HS-27A (cell line): ENCODE measurements at regions not wholly inside any gene's neighbourhood (a gene's known extent, or its start where the extent isn't known, plus 50 kb on each side); places are given as distances from the start of the nearest gene placed in this dataset.

Experiments used
- DNase-seq: peaks from one replicate; pipeline ENCODE4 v3.0.0-alpha.2; 2012; ENCODE audit warnings: low read depth, missing footprints

DNA sequence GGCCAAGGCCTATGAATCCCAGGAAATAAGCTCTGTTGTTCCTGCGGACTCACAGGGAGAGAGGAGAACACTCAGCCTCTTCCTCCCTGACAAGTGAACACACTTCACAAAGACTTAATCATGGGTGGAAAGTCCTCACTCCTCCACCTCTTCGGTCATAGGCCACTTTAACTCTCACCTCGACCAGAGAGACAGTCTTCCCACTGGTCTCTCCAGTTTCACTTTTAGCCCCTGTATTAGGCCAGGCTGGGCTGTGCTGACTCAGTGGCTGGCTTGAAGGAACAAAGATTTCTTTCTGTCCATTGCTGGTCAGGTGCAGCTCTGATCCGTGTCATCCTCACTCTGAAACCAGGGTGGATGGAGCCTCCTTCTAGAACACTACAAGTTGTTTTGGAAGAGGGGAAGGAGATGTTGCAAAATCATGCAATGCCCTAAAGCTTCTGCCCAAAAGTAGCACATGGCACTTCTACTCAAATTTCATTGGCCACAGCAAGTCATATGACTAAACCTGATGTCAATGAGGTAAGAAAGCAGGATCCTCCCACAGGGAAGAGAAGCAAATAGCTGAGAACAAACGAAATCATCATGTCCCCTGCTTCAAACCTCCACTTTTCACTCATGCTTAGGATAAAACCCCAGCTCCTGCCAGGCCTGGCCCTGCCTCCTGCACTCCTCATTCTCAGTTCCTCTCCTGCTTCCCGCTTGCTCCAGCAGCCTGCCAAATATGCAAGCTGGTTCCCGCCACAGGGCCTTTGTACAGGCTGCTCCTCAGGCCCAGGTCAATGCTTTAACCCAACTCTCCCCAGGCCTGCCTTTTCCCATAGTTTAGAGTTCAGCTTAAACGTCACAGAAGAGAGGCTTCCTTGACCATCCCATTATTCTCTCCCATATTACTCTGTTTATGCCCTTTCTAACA is 150.5 kb upstream of the RUNX3 start:
- DNase-seq, result no peak

DNA sequence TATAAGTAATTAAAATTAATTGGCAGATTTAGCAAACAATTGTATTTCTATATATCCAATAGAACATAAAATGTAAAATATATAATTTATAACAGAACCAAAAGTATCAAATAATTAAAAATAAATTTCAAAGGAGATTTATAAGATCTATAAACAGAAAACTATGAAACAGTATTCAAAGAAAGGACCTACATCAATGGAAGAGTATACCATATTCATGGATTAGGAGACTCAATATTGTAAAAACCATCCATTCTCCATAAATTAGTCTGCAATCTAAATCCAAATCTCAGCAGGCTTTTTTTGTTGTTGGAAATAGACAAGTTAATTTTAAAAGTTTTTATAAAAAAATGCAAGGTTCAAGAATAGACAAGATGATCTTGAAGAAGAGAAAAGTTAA is 149.0 kb upstream of the RUNX3 start:
- DNase-seq, result no peak

DNA sequence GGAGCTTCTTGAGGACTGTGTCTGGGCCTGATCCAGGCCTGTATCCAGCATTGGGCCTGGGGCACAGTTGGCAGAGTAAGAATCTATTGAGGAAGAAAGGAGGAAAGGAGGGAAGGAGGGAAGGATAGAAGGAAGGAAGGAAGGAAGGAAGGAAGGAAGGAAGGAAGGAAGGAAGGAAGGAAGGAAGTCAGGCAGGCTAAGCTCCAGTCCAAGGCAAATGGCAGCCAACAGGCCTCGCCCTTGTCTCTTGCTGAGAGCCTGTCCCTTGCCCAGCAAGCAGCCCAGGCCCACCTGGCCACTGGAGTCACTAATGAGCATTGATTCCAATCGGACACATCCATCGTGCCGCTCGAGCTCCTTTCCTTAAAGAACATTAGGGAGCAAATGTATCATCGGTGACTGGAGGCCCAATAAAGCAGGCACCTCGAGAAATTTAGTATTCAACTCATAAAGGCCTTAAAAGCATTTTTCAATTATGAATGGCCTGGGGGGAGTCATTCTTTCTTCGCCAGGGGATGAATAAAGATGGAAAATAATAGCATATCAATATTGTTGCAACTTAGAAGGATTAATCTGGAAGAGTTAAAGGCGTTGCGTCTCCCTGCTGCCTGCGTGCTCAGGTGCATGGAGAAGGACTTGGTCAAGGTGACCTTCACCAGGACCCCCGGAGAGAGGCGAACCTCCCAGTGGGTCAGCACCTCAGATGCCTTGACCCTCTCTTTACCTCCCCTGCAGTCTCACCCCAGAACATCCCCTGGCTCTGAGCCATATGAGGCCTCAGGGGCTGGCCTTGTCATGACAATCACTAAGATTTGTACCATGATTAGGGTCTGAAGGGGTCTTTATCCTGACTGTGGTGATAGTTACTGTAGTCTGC is 144.5 kb upstream of the RUNX3 start:
- no peak for DNase-seq

DNA sequence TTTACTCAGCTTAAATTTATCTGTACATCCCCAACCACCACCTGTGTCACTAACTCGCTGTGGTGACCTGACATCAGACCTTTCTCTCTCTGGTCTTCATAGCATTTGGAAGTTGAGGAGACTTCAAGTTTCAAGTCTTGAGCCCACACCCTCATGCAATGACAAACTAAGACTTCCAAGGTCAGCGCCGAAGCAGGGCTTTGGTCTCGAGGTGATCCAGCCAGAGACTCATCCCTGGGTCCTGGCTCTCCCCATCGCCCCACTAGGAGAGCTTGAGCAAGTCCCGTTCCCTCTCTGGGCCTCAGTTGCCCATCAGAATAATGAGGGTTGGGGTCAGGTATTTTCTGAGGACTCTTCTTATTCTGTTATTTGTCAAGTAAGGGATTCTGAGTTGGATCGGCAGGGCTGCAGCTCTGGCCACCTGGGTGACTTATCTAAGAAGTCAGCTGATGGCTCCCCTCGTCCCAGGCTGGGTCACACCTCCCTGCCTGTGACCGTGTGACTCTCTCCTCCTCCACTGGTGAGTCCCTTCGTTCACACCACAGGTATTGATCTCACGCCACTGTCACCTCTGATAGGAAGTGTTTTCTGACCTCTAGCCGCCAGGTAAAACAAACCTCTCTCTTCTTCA is 143.7 kb upstream of the RUNX3 start:
- DNase-seq, result no peak

DNA sequence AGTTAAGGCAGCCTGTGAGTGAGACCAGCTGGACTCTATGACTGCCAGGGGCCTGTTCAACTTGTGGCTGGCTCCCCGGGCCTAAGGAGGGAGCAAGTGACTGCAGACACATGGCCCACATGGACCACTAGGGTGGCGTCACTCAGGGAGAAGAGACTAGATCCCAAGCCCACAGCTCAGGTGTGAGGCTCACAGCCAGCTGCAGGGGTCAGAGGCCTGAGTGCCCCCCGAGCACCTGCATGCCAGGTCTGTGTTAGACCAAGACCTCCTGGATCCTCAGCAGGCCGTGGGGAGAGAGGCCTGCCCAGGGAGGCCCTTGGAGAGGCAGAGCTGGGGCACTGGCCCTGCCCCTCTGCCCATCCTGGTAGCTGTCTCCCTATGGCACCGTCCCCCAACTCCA is 142.4 kb upstream of the RUNX3 start:
- DNase-seq, result no peak

DNA sequence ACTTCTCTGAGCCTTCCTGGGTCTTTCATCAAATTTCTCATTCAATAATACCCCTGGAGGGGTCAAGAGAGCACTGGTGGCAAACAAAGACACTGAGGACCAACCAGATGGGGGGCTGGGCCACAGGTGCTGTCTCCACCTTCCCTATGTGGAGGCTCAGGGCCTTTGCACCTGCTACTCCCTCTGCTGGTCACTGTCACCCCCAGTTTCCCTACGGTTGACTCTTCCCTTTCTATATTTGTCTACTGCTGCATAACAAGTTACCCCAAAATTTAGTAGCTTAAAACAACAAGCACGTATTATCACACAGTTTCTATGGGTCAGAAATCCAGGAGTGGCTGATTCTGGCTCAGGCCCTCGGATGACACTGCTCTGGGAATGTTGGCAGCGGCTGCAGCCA is 138.8 kb upstream of the RUNX3 start:
- no peak for DNase-seq

DNA sequence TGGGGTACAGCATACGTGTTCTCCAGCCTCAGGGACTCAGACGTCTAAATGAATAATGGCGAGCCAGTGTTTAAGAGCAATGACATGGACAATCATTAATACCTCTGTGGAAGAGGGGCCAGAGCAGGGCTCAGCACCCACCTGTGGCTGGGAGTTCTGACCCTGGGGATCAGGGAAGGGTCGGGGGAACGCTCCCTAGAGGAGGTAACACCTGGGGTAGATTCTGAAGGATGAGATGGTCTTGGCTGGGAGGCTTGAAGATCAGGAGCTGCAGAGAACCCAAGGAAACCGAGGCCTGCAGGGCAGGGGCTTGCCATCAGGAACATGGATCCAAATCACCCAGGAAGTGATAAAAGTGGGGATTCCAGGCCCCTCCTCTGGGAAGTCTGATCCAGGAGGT is 138.2 kb upstream of the RUNX3 start:
- no peak for DNase-seq

DNA sequence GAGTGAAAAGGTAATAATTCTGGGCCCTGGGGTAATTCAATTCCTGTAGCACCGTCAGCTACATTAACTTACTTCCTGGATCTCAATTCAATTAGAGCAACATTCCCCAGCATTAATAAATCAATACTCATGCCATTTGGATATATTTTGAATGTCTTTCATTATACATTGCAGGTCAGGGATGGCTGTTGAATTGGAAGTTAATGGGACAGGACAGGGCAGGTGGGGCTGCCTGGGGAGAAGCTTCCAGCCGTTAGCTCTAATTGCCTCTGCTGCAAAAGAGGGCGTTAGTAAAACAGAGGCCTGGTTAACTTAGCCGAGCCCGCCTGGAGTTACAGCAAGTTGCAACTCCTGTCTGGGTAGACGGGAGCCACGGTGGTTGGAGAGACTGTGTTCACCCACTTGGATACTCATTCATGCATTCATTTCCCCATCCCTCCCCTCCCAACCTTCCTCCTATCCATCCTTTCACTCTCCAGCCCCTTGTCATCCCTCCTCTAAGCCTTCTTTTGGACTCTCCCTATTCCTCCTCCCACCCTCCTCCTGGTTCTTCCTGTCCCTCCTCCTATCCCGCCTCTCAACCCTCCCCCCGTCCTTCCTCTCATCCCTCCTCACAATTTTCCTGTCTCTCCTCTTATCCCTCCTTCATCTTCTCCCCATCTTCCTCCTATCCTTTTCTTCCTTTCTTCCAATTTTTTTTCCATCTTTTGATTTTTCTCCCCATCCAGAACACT is 137.6 kb upstream of the RUNX3 start:
- no peak for DNase-seq

DNA sequence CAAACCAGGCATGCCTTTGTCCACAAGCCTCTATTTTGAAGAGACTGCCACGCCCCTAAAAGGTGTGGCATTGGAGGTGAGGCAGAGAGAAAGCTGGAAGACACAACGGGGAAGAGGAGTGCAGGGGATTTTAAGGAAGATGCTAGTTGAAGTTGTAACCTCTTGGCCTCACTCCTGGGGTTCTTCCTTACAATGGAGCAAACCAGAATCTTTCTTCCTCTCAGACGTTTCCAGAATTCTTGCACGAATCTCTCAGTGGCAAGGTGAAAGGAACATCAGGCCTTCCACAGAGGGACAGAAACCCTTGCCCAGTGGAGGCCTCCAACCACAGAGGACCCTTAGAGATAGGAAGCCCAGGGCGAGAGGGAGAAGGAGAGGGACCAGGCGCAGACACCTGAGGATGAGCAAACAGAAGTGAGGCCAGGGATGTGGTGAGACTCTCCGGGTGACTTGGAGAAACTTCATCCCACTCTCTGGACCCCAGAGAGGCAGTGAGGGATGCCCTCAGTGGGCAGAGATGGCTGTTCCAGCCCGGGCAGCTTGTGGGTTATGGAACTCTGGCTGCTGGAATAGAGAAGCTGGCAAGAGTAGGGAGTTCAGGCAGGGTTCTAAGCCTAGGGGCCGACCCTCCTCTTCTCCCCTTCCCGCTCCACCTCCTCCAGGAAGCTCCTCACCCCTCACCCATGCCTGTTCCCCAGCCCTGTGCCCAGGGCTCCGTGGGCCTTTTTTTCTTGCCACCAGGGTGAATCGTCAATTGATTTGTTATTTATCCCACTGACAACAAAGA is 136.8 kb upstream of the RUNX3 start:
- no peak for DNase-seq

DNA sequence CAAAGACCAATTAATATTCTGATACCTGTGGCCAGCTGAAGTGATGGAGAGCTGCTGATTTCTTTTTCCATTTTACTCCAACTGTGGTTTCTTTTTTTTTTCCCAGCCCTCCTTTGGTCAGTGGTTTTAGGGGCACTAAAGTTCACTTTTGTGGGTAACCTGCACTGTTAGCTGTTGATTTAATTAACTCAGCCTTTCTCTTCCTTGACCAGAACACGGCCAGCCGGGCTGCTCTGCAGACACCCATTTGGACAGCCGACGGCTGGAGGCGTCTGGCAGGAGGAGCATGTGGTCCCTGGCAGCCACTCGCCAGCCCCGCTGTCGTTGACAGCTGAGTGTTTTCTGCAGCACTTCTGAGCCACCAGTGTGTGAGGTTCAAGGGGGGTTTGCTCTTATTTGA is 136.2 kb upstream of the RUNX3 start:
- no peak for DNase-seq

DNA sequence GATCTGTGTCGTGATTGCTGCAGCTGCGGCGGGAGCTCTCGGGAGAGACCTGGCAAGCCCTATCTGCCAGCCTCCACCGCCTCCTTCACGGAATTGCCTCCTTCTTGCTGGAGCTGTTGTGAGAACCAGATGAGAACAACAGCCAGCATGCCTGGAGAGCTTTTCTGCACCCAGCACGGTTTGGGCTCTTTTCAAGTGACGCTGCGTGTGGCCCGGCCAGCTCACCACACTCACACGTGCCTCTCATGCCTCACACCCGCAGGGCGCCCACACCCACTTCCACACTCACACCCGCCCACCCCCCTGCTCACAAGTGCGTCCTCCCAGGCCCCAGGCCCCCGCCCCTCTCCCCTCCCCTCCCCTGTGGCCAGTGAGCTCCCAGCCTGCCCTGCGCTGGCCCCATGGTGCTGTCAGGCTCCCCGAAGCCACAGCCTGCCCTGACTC is 135.7 kb upstream of the RUNX3 start:
- no peak for DNase-seq

DNA sequence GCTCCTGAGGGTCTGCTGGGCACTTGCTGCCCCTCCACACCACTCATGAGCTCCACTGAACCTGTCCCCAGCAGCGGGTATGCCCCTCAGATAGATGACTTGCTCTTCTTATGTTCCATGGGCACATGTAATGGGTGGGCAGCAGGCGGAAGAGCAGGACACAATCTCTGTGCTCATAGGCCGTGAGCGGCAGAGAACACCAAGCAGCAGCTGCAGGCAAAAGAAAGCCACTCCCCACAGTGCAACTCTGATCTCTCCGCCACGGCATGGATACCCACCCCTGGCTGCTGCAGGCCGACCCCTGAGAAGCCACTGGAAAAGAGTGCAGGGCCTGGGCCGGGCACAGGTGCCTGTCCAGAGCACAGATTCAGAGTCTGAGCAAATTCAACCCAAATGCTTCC is 135.2 kb upstream of the RUNX3 start:
- DNase-seq, result no peak

DNA sequence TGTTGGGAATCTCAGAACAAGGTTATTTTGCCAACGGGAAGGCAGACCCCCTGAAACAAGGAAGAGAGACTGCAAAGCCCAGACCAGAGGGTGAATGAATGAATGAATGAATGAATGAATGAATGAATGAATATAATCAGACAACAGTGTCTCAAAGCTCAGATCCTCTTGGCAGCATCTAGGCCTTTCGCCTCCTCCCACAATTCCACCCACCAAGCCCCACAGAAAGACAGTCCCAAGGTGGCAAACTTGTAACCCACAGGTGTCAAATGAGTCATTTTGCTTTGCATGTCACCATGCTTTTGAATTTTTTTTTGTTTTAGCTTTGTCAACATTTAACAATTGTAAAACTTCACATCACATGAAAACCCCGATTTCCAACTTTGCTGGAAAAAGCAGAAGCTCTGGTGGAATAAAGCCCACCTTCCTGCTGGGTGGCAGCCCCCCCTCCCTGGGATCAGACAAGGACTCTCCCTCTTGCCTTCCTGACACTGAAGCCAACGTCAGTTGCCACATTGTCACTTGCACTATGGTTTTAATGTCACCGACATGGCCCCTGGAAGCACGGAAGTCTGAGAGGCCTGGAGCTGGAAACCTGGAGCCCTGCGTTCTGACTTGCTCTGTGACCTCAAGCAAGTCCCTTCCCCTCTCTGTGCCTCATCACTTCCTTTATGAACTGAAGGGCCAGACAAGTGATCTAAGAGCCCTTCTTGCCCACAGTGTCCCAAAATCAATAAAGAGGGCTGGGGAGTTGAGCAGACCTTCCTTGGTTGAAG is 134.6 kb upstream of the RUNX3 start:
- DNase-seq, result no peak

DNA sequence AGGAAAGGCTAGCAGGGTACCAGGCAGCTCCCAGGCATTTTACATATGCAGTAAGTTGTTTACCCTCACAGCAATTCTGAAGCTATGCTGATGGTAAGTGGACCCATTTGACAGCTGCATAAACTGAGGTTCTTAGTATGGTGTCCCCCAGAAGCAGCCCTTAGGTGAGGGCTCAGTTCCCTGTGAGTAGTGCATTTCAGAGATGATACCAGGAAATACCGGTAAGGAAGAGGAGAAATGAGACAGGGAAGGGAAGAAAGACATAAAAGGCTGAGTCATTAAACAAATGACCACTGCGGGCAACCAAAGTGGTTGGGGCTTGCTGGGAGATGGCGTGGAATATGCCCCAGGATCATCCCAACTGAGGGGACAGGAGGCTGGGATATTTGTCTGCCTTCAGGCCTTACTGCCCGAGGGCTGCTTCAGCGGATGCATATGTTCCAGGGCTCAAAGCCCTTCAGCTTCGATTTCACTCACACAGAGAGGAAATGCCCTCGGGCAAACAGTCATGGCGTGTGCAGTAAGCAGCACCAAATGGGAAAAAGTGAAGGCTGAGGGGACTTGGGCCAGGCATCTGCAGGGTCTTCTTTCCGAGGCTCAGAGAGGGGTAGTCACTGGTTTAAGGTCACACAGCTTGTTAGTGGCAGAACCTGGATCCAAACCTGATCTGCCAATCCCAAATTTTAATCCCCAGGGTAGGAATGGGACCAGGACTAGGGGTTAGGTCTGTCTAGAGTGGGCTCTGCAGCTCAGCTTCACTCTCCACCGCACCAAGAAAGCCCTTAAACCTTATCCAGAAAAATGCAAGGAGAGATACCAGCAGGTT is 133.7 kb upstream of the RUNX3 start:
- no peak for DNase-seq

DNA sequence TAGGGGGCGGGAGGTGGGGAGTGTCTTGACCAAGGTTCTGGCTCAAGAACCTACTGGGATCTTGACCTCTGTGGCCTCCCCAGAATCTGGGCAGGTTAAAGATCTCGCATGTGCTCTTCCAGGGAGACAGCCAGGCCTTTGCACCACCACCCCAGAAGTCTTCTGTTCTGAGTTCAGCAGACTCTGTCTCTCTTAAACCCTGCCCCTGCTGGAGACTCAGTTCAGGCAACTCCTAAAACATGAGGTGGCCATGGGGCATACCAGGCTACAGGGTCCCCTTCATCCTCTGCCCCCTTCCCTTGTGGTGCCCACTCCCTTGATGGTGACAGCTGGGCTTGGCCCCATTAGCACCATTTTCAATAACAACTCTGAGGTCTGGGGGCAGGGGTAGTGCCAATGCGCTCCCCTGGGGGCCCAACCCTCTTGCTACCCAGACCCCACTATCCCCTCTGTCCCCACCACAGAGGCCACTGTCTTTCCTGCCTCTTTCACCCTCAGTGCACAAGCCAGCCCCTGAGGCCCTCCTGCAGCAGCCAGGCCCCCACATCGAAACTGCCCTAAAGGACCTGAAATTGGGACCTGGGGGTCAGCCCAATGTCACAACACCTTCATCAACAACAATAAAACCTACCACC is 132.7 kb upstream of the RUNX3 start:
- no peak for DNase-seq

DNA sequence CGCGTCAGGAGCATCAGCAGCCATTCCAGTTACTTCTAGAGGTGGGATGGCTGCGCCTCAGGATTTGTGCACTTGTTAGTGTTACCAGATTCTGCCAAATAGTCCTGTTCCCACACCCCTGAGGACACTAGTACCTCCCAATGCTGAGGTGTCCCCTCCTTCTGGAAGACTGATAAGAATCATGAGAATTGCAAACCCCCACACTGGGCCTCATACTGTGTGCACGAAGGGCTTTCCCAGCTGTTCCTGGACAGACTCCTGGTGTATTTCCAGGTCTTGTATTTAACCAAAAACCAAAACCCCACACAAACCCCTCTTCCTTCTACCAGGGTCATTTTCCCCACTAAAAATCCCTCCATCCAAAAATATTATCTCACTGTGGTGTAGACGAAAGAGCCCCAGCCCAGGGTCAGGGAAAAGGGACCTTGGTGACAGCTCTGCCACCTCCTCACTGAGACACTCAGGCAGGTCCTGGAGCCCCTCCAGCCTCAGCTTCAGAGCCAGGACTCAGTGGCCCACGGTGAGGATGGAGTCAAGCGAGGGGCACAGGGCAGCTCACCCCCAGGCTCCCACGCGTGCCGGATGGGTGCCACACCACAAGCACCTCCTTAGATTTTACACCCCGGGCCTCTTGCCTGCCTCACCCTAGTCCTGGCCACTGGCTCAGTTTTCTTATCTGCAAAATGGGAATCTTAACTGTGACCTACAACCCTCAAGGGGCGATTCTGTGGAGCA is 131.4 kb upstream of the RUNX3 start:
- DNase-seq, result no peak

DNA sequence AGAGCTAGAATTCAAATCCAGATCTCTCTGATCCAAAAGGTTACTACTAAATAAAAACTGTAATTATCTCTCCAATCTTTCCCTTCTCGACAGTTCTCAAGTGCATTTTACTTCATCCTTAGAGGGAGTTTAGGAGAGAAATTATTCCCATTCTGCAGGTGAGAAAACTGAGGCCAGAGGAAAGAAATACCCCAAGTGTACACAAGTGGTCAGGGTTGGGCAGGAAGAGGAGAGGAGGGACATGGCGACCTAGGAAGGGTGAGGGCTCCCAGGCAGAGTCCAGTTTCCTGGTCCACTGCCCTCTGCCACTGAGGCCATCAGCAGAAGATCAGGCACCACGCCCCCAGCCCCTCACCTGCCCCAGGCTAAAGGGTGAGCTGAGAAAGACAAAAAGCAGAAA is 127.1 kb upstream of the RUNX3 start:
- no peak for DNase-seq

DNA sequence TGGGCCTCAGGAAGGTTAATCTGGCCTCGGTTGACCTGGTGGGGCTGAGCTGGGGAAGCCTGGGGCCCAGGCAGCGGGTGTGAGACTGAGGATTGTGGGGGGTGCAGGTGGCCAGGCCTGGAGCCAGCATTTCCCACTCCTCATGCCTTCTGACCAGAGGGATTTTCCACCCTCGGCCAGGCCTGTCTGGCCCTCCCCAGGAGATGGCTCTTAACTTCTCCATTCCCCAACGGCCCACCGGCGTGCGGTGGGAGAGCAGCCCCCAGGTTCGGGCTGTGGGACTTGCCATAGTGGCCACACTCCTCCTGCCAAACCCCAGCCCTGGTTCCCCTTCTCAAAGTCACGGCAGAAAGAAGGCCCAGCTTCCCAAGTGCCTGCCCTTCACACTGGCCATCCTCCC is 126.5 kb upstream of the RUNX3 start:
- DNase-seq, result no peak
